SK-N-SH (cell line): ENCODE measurements at regions not wholly inside any gene's neighbourhood (a gene's known extent, or its start where the extent isn't known, plus 50 kb on each side); places are given as distances from the start of the nearest gene placed in this dataset.

Experiments
- CTCF ChIA-PET: fragments of 300-600, 350-600 bp; formaldehyde crosslinking; extraction: SDS; loops from one replicate; lab custom pipeline; 2021; lab: Yijun Ruan, JAX
- POLR2A ChIA-PET: fragments of 350-600 bp; sonication (Branson Sonifier 250); formaldehyde crosslinking; extraction: SDS; loops from one replicate; lab custom pipeline; 2020; ENCODE audit warnings: antibody characterized with exemption, inconsistent platforms; lab: Yijun Ruan, JAX
- DNase-seq: peaks from one replicate; pipeline ENCODE4 v3.0.0; 2012
- H2AFZ ChIP-seq: fragments of 200-600 bp; sonication (generic); 2 replicates; pipeline ENCODE4 v1.8.1; 2016; ENCODE audit warnings: antibody characterized with exemption, mild to moderate bottlenecking, low read depth
- H3F3A ChIP-seq: fragments of 200-600 bp; sonication (generic); replicated peaks from 2 replicates; pipeline ENCODE3; 2016; ENCODE audit warnings: antibody characterized with exemption, mild to moderate bottlenecking; ENCODE audit not compliant: insufficient read depth
- H3K27ac ChIP-seq, 2 experiments: fragments of 200-500 bp in 1 of 2; fragments of 200-600 bp in 1 of 2; sonication (Bioruptor generic) in 1 of 2; sonication (generic), shearing (Covaris generic) in 1 of 2; 2 replicates each; pipeline versions ENCODE4 v1.5.1 to v1.6.1; 2014 to 2016; ENCODE audit warnings: low read depth in 2 of 2, inconsistent platforms in 1 of 2, low read length in 1 of 2, mild to moderate bottlenecking in 1 of 2, mixed read lengths in 1 of 2
- H3K27me3 ChIP-seq: fragments of 200-600 bp; sonication (generic), shearing (Covaris generic); 2 replicates; pipeline ENCODE4 v1.6.1; 2016; ENCODE audit warnings: mixed run types; ENCODE audit not compliant: insufficient read depth
- H3K36me3 ChIP-seq, 2 experiments: fragments of 200-500 bp in 1 of 2; fragments of 200-600 bp in 1 of 2; sonication (Bioruptor generic) in 1 of 2; sonication (generic) in 1 of 2; replicated peaks in 1 of 2; 2 replicates each; pipeline versions ENCODE3 to v1.5.1; 2014 to 2016; ENCODE audit warnings: low read length in 1 of 2, mild to moderate bottlenecking in 1 of 2; ENCODE audit not compliant: insufficient read depth in 2 of 2, control insufficient read depth in 1 of 2
- H3K4me1 ChIP-seq, 2 experiments: fragments of 200-500 bp in 1 of 2; fragments of 200-600 bp in 1 of 2; sonication (Bioruptor generic) in 1 of 2; sonication (generic), shearing (Covaris generic) in 1 of 2; 2 replicates each; pipeline versions ENCODE4 v1.5.1 to v1.6.1; 2014 to 2016; ENCODE audit warnings: low read depth in 1 of 2, low read length in 1 of 2, mixed run types in 1 of 2; ENCODE audit not compliant: insufficient read depth in 2 of 2, control insufficient read depth in 1 of 2
- H3K4me2 ChIP-seq: fragments of 200-600 bp; sonication (generic), shearing (Covaris generic); 2 replicates; pipeline ENCODE4 v1.6.1; 2017; ENCODE audit warnings: mixed run types
- H3K4me3 ChIP-seq, 2 experiments: fragments of 200-500 bp in 1 of 2; fragments of 200-600 bp in 1 of 2; sonication (Bioruptor generic) in 1 of 2; sonication (generic), shearing (Covaris generic) in 1 of 2; 2 replicates each; pipeline versions ENCODE4 v1.5.1 to v1.8.1; 2014 to 2016; ENCODE audit warnings: low read depth in 2 of 2, inconsistent platforms in 1 of 2, low read length in 1 of 2, mild to moderate bottlenecking in 1 of 2, mixed read lengths in 1 of 2, moderate library complexity in 1 of 2
- H3K79me2 ChIP-seq: fragments of 200-600 bp; sonication (generic); 2 replicates; pipeline ENCODE4 v1.8.1; 2017; ENCODE audit warnings: mild to moderate bottlenecking; ENCODE audit not compliant: insufficient read depth
- H3K9ac ChIP-seq: fragments of 200-600 bp; sonication (generic); 2 replicates; pipeline ENCODE4 v1.6.1; 2017; ENCODE audit warnings: mixed run types
- H3K9me2 ChIP-seq: fragments of 200-600 bp; sonication (generic); 2 replicates; pipeline ENCODE4 v1.6.1; 2017; ENCODE audit warnings: mixed run types
- H3K9me3 ChIP-seq: fragments of 200-600 bp; sonication (generic); 2 replicates; pipeline ENCODE4 v1.6.1; 2017; ENCODE audit warnings: mixed run types, mild to moderate bottlenecking, moderate library complexity
- H4K20me1 ChIP-seq: fragments of 200-600 bp; sonication (generic); 2 replicates; pipeline ENCODE4 v1.6.1; 2017; ENCODE audit warnings: mild to moderate bottlenecking, mixed run types; ENCODE audit not compliant: insufficient read depth
- ELF1 ChIP-seq: IDR thresholded peaks from 2 replicates; pipeline ENCODE4 v1.4.0; 2012
- EZH2phosphoT487 ChIP-seq: fragments of 200-600 bp; sonication (generic); IDR thresholded peaks from 2 replicates; pipeline ENCODE4 v1.6.1; 2017; ENCODE audit warnings: low read depth, mixed run types, mild to moderate bottlenecking, antibody characterized with exemption, moderate library complexity, borderline replicate concordance
- FOXJ3 ChIP-seq: sonication (generic); formaldehyde crosslinking; IDR thresholded peaks from 2 replicates; pipeline ENCODE4 v1.5.1; 2020; ENCODE audit warnings: mild to moderate bottlenecking, missing genetic modification reagents
- GABPA ChIP-seq: IDR thresholded peaks from 2 replicates; pipeline ENCODE4 v1.4.0; 2012; ENCODE audit warnings: low read depth, mild to moderate bottlenecking
- IRF3 ChIP-seq: fragments of 150-350 bp; IDR thresholded peaks from 2 replicates; pipeline ENCODE4 v1.6.1; 2016; ENCODE audit warnings: mild to moderate bottlenecking, low read depth, low read length
- JUND ChIP-seq: IDR thresholded peaks from 2 replicates; pipeline ENCODE4 v1.4.0; 2012
- POLR2AphosphoS5 ChIP-seq: IDR thresholded peaks from 2 replicates; pipeline ENCODE4 v1.6.1; 2012; ENCODE audit warnings: low read depth, low read length
- RAD21 ChIP-seq: IDR thresholded peaks from 2 replicates; pipeline ENCODE4 v1.6.1; 2012; ENCODE audit warnings: mild to moderate bottlenecking, low read length
- RCOR1 ChIP-seq: fragments of 150-350 bp; IDR thresholded peaks from 2 replicates; pipeline ENCODE4 v1.6.1; 2017; ENCODE audit warnings: antibody characterized with exemption, low read length
- REST ChIP-seq: IDR thresholded peaks from 2 replicates; pipeline ENCODE4 v1.6.1; 2012; ENCODE audit warnings: mild to moderate bottlenecking, low read depth, low read length, moderate library complexity
- TCF12 ChIP-seq: IDR thresholded peaks from 2 replicates; pipeline ENCODE4 v1.4.0; 2012
- ZBTB33 ChIP-seq: IDR thresholded peaks from 2 replicates; pipeline ENCODE4 v1.4.0; 2012; ENCODE audit warnings: low read depth, borderline replicate concordance
- WGBS: methylation state at CpG from one replicate; pipeline ENCODE4 v1.1.6; 2017; ENCODE audit warnings: low lambda C conversion rate; 5-methylcytosine and 5-hydroxymethylcytosine counted together

GRCh38 chr12:24270965-24271364 is 321.5 kb upstream of the SOX5 start (continued):
- no peak for TF ChIP-seq REST
- no peak for TF ChIP-seq TCF12
- no peak for TF ChIP-seq RAD21
- no peak for TF ChIP-seq EZH2phosphoT487
- TF ChIP-seq POLR2AphosphoS5: no peak
- no peak for TF ChIP-seq ZBTB33
- no peak for TF ChIP-seq RCOR1
- no peak for TF ChIP-seq GABPA

GRCh38 chr12:24270464-24270863 is 321.0 kb upstream of the SOX5 start:
- H4K20me1 ChIP-seq: no peaks in the 10 kb centered on the region
- no peak for TF ChIP-seq GABPA
- no peak for TF ChIP-seq FOXJ3 (CRISPR knock-in tag)
- no peak for TF ChIP-seq JUND
- no peak for TF ChIP-seq ELF1
- no peak for TF ChIP-seq IRF3
- no peaks in the 10 kb centered on the region for H3K4me1 ChIP-seq
- H3K36me3 ChIP-seq: no peaks in the 10 kb centered on the region
- ChIA-PET POLR2A (no interaction called here), CTCF (no interaction called here)
- no peaks in the 10 kb centered on the region for H3K9me2 ChIP-seq
- no peak overlapping the region for H3K27ac ChIP-seq
- H3K4me3 ChIP-seq: no peak overlapping the region
- H3F3A ChIP-seq: no peaks in the 10 kb centered on the region
- no peaks in the 10 kb centered on the region for H3K9me3 ChIP-seq
- H3K27me3 ChIP-seq: no peaks in the 10 kb centered on the region
- H3K9ac ChIP-seq: no peak overlapping the region
- no peak overlapping the region for H3K4me2 ChIP-seq
- H3K79me2 ChIP-seq: no peaks in the 10 kb centered on the region
- no peak overlapping the region for H2AFZ ChIP-seq
- 27% methylated on average over 1 of the region's 1 CpG for WGBS
- no peak for DNase-seq
